Neuronal stem cell (in vitro differentiated cells): ENCODE measurements at regions not wholly inside any gene's neighbourhood (a gene's known extent, or its start where the extent isn't known, plus 50 kb on each side); places are given as distances from the start of the nearest gene placed in this dataset.
"Not testable (repeated sequence)": the region's sequence is repeated elsewhere in the genome, so short reads cannot be mapped to it uniquely, and the experiment has no call there.

Source experiments
- DNase-seq: peaks from one replicate; pipeline ENCODE4 v3.0.0-alpha.2; 2013; ENCODE audit warnings: low spot score
- H2AFZ ChIP-seq: one replicate; pipeline ENCODE4 v1.6.1; 2013; ENCODE audit warnings: mild to moderate bottlenecking, low read length, inconsistent platforms
- H2AK5ac ChIP-seq: 2 replicates; pipeline ENCODE4 v1.6.1; 2013; ENCODE audit warnings: low read depth, mild to moderate bottlenecking, inconsistent platforms, low read length, moderate library complexity, mixed read lengths
- H2BK120ac ChIP-seq: 2 replicates; pipeline ENCODE4 v1.6.1; 2013; ENCODE audit warnings: low read depth, mild to moderate bottlenecking, inconsistent platforms, low read length, moderate library complexity, mixed read lengths
- H2BK12ac ChIP-seq: one replicate; pipeline ENCODE4 v1.6.1; 2013; ENCODE audit warnings: low read length, inconsistent platforms
- H2BK15ac ChIP-seq: 2 replicates; pipeline ENCODE4 v1.6.1; 2013; ENCODE audit warnings: mild to moderate bottlenecking, low read length, inconsistent platforms, mixed read lengths
- H2BK5ac ChIP-seq: one replicate; pipeline ENCODE4 v1.6.1; 2013; ENCODE audit warnings: inconsistent platforms, mild to moderate bottlenecking, low read length, moderate library complexity
- H3K14ac ChIP-seq: one replicate; pipeline ENCODE4 v1.6.1; 2013; ENCODE audit warnings: low read length, inconsistent platforms
- H3K18ac ChIP-seq: 2 replicates; pipeline ENCODE4 v1.6.1; 2013; ENCODE audit warnings: low read length, inconsistent platforms
- H3K23ac ChIP-seq: 2 replicates; pipeline ENCODE4 v1.6.1; 2013; ENCODE audit warnings: low read depth, mild to moderate bottlenecking, mixed read lengths, low read length, inconsistent platforms; ENCODE audit not compliant: poor library complexity
- H3K27ac ChIP-seq: replicated peaks from 3 replicates; pipeline ENCODE4 v1.5.1; 2013; ENCODE audit warnings: low read length, inconsistent platforms
- H3K27me3 ChIP-seq, 3 experiments: 2 replicates each; pipeline ENCODE4 v1.6.1; 2013; ENCODE audit warnings: low read length in 3 of 3, mild to moderate bottlenecking in 2 of 3, inconsistent platforms in 1 of 3, low read depth in 1 of 3, mixed read lengths in 1 of 3, moderate library complexity in 1 of 3; ENCODE audit not compliant: control insufficient read depth in 3 of 3, insufficient read depth in 3 of 3
- H3K36me3 ChIP-seq, 2 donors: replicated peaks in 1 of 2; 2 replicates each; pipeline ENCODE4 v1.6.1; 2013; ENCODE audit warnings: low read length in 2 of 2; ENCODE audit not compliant: control insufficient read depth in 2 of 2, insufficient read depth in 2 of 2
- H3K4ac ChIP-seq: 2 replicates; pipeline ENCODE4 v1.6.1; 2013; ENCODE audit warnings: inconsistent platforms, mild to moderate bottlenecking, low read length, moderate library complexity
- H3K4me1 ChIP-seq, 2 donors: 1 replicate in 1 of 2; 2 replicates in 1 of 2; pipeline ENCODE4 v1.6.1; 2013; ENCODE audit warnings: low read length in 2 of 2, low read depth in 1 of 2; ENCODE audit not compliant: control insufficient read depth in 2 of 2, insufficient read depth in 1 of 2
- H3K4me2 ChIP-seq: one replicate; pipeline ENCODE4 v1.6.1; 2013; ENCODE audit warnings: mild to moderate bottlenecking, low read length, inconsistent platforms; ENCODE audit not compliant: insufficient read depth, poor library complexity, severe bottlenecking
- H3K4me3 ChIP-seq, 2 donors: 2 replicates each; pipeline ENCODE4 v1.5.1; 2013; ENCODE audit warnings: low read length in 2 of 2, mild to moderate bottlenecking in 2 of 2, inconsistent platforms in 1 of 2, moderate library complexity in 1 of 2
- H3K79me1 ChIP-seq: one replicate; pipeline ENCODE4 v1.6.1; 2013; ENCODE audit warnings: low read depth, mild to moderate bottlenecking, inconsistent platforms, low read length, moderate library complexity
- H3K9ac ChIP-seq: one replicate; pipeline ENCODE4 v1.6.1; 2013; ENCODE audit warnings: mild to moderate bottlenecking, low read depth, low read length, inconsistent platforms; ENCODE audit not compliant: poor library complexity
- H3K9me3 ChIP-seq, 2 donors: replicated peaks in 1 of 2; 2 replicates each; pipeline versions ENCODE3 to v1.6.1; 2013; ENCODE audit warnings: low read length in 2 of 2, mild to moderate bottlenecking in 2 of 2, inconsistent platforms in 1 of 2, low read depth in 1 of 2, mixed read lengths in 1 of 2, moderate library complexity in 1 of 2; ENCODE audit not compliant: control insufficient read depth in 2 of 2, insufficient read depth in 1 of 2
- H4K8ac ChIP-seq: one replicate; pipeline ENCODE4 v1.6.1; 2013; ENCODE audit warnings: low read depth, mild to moderate bottlenecking, inconsistent platforms, low read length, moderate library complexity
- H4K91ac ChIP-seq: one replicate; pipeline ENCODE4 v1.6.1; 2013; ENCODE audit warnings: low read length, low read depth, mild to moderate bottlenecking, inconsistent platforms; ENCODE audit not compliant: poor library complexity
- WGBS, 2 donors: extraction: QIAGEN DNeasy Blood & Tissue Kit; methylation state at CpG; one replicate each; pipeline ENCODE4 v1.1.7; 2013; ENCODE audit warnings: missing lambda C conversion rate in 2 of 2, mixed read lengths in 1 of 2; ENCODE audit not compliant: insufficient read length in 2 of 2, insufficient replicate concordance in 1 of 2; ENCODE audit errors: extremely low coverage in 2 of 2; 5-methylcytosine and 5-hydroxymethylcytosine counted together

GRCh38 chr5:39687924-39688323 lies 263.1 kb upstream of the DAB2 start:
- not testable (repeated sequence) for H3K4ac ChIP-seq, H4K91ac ChIP-seq, H3K9me3 ChIP-seq, H3K4me3 ChIP-seq, H2BK15ac ChIP-seq, H2BK5ac ChIP-seq, H3K36me3 ChIP-seq, H3K79me1 ChIP-seq, H3K4me1 ChIP-seq, H2AK5ac ChIP-seq, H3K18ac ChIP-seq, H2BK120ac ChIP-seq, H3K14ac ChIP-seq, DNase-seq, H2BK12ac ChIP-seq, H3K9ac ChIP-seq, H2AFZ ChIP-seq, H3K4me2 ChIP-seq, H3K23ac ChIP-seq, H3K27ac ChIP-seq, H3K27me3 ChIP-seq, H4K8ac ChIP-seq
- WGBS, 2 donors = no CpG with 5 or more reads among the region's 8 CpGs

GRCh38 chr5:39680213-39680612 lies 255.4 kb upstream of the DAB2 start:
- Histone ChIP-seq H3K4me3 (no peak overlapping the region), H2AFZ (no peak overlapping the region), H3K4me1 (no peaks in the 10 kb centered on the region)

GRCh38 chr5:39678534-39678933 lies 253.8 kb upstream of the DAB2 start:
- H3K4me2 ChIP-seq = no peak overlapping the region
- no peak overlapping the region for H3K18ac ChIP-seq
- no peaks in the 10 kb centered on the region for H3K27me3 ChIP-seq
- no peak overlapping the region for H3K4ac ChIP-seq
- peaks cover 0 to 2% of the 10 kb centered on the region in 2 donors for H3K4me1 ChIP-seq
- H3K9me3 ChIP-seq = no peaks in the 10 kb centered on the region
- no peak overlapping the region for H3K4me3 ChIP-seq
- no peak overlapping the region for H2BK15ac ChIP-seq
- H3K36me3 ChIP-seq = no peaks in the 10 kb centered on the region
- WGBS, 2 donors = no CpG with 5 or more reads among the region's 1 CpG
- no peak overlapping the region for H2AK5ac ChIP-seq
- no peak overlapping the region for H2BK12ac ChIP-seq
- H2AFZ ChIP-seq = no peak overlapping the region
- no peak overlapping the region for H3K14ac ChIP-seq
- no peak overlapping the region for H2BK120ac ChIP-seq
- no peak overlapping the region for H4K91ac ChIP-seq
- DNase-seq = no peak
- no peak overlapping the region for H3K27ac ChIP-seq
- no peak overlapping the region for H3K23ac ChIP-seq
- no peak overlapping the region for H4K8ac ChIP-seq
- H2BK5ac ChIP-seq = no peak overlapping the region
- H3K9ac ChIP-seq = no peak overlapping the region
- H3K79me1 ChIP-seq = no peaks in the 10 kb centered on the region

More at GRCh38 chr5:39680213-39680612, 255.4 kb upstream of the DAB2 start:
- Histone ChIP-seq H3K4me2 (no peak overlapping the region), H3K18ac (no peak overlapping the region), H3K9ac (no peak overlapping the region), H2BK15ac (no peak overlapping the region), H3K14ac (no peak overlapping the region), H2BK5ac (no peak overlapping the region), H4K91ac (no peak overlapping the region), H3K23ac (no peak overlapping the region), H3K27ac (no peak overlapping the region), H2AK5ac (no peak overlapping the region), H2BK12ac (no peak overlapping the region), H2BK120ac (no peak overlapping the region), H3K79me1 (no peaks in the 10 kb centered on the region), H3K27me3 (no peaks in the 10 kb centered on the region), H3K4ac (no peak overlapping the region), H3K9me3 (no peaks in the 10 kb centered on the region), H3K36me3 (no peaks in the 10 kb centered on the region), H4K8ac (no peak overlapping the region)
- DNase-seq = no peak
- WGBS, 2 donors = 100% methylated on average over 1 of the region's 1 CpG; no CpG with 5 or more reads in 1 of the 2 donors

- no peak overlapping the region for H2BK12ac ChIP-seq
These were observed 250.9 kb upstream of the DAB2 start for GRCh38 chr5:39675676-39676075.

More at GRCh38 chr5:39675676-39676075, 250.9 kb upstream of the DAB2 start:
- Histone ChIP-seq H3K4me1 (peaks cover 0 to 3% of the 10 kb centered on the region in 2 donors), H3K4me3 (no peak overlapping the region), H2BK5ac (no peak overlapping the region), H3K4me2 (no peak overlapping the region), H2AK5ac (no peak overlapping the region), H3K4ac (no peak overlapping the region), H3K9ac (no peak overlapping the region), H3K27me3 (no peaks in the 10 kb centered on the region), H2BK15ac (no peak overlapping the region), H3K27ac (no peak overlapping the region), H3K9me3 (no peaks in the 10 kb centered on the region), H3K14ac (no peak overlapping the region), H4K91ac (no peak overlapping the region), H4K8ac (no peak overlapping the region), H3K36me3 (no peaks in the 10 kb centered on the region), H3K18ac (no peak overlapping the region), H2BK120ac (no peak overlapping the region), H3K79me1 (no peaks in the 10 kb centered on the region), H3K23ac (no peak overlapping the region), H2AFZ (no peak overlapping the region)
- no CpG with 5 or more reads among the region's 2 CpGs for WGBS, 2 donors
- DNase-seq = no peak
